ENCODE measurements at regions not wholly inside any gene's neighbourhood (a gene's known extent, or its start where the extent isn't known, plus 50 kb on each side); places are given as distances from the start of the nearest gene placed in this dataset.

GRCh38 chr20:17083738-17084137 is 143.1 kb upstream of the PCSK2 start:
- H3K9me3 ChIP-seq, result no peaks in the 10 kb centered on the region
- DNase-seq (no peak), FAIRE-seq (no peak), ATAC-seq (no peak)
- H3K4me1 ChIP-seq, result no peaks in the 10 kb centered on the region
- H3K4me3 ChIP-seq, result no peak overlapping the region
- H3K27me3 ChIP-seq, result no peaks in the 10 kb centered on the region
- no peak for TF ChIP-seq CTCF (IDR thresholded peaks at IDR 0.05)
- H3K36me3 ChIP-seq, result no peaks in the 10 kb centered on the region
- intact Hi-C loops (cut with DNase I), result no loop called here
- no peak overlapping the region for H3K27ac ChIP-seq
- 36 to 76% methylated on average over 1 of the region's 1 CpG for WGBS, 2 donors

- Histone ChIP-seq H3K4me1 (no peaks in the 10 kb centered on the region), H3K27me3 (no peaks in the 10 kb centered on the region), H3K4me3 (no peak overlapping the region), H3K27ac (no peak overlapping the region), H3K9me3 (no peaks in the 10 kb centered on the region), H3K36me3 (no peaks in the 10 kb centered on the region)
- DNase-seq (no peak), FAIRE-seq (no peak), ATAC-seq (no peak)
- no peak for TF ChIP-seq CTCF (IDR thresholded peaks at IDR 0.05)
- intact Hi-C loops (cut with DNase I), result no loop called here
- WGBS, 2 donors, result 76 to 78% methylated on average over 3 of the region's 3 CpGs
These were observed 141.9 kb upstream of the PCSK2 start for GRCh38 chr20:17084909-17085308.

- H3K36me3 ChIP-seq, result no peaks in the 10 kb centered on the region
- WGBS, 2 donors, result 76 to 83% methylated on average over 4 of the region's 4 CpGs
- DNase-seq (no peak), ATAC-seq (peak in 1 of 4 donors; percentile 49), FAIRE-seq (no peak)
- no peaks in the 10 kb centered on the region for H3K4me1 ChIP-seq
- H3K27me3 ChIP-seq, result no peaks in the 10 kb centered on the region
- TF ChIP-seq CTCF (IDR thresholded peaks at IDR 0.05), result no peak
- H3K27ac ChIP-seq, result no peak overlapping the region
- intact Hi-C loops (cut with DNase I), result no loop called here
- H3K9me3 ChIP-seq, result no peaks in the 10 kb centered on the region
- no peak overlapping the region for H3K4me3 ChIP-seq
These were observed 133.1 kb upstream of the PCSK2 start for GRCh38 chr20:17093782-17094181.

GRCh38 chr20:17097603-17098002 is 129.2 kb upstream of the PCSK2 start:
- no peak for FAIRE-seq

GRCh38 chr20:17100506-17100905 is 126.3 kb upstream of the PCSK2 start:
- 80 to 86% methylated on average over 1 of the region's 1 CpG for WGBS, 2 donors

More at GRCh38 chr20:17097603-17098002, 129.2 kb upstream of the PCSK2 start:
- intact Hi-C loops (cut with DNase I), result no loop called here
- ATAC-seq, result no peak
- no peaks in the 10 kb centered on the region for H3K4me1 ChIP-seq
- H3K36me3 ChIP-seq, result no peaks in the 10 kb centered on the region
- no peak for TF ChIP-seq CTCF (IDR thresholded peaks at IDR 0.05)
- 48 to 50% methylated on average over 4 of the region's 4 CpGs for WGBS, 2 donors
- H3K27me3 ChIP-seq, result no peaks in the 10 kb centered on the region
- H3K4me3 ChIP-seq, result no peak overlapping the region
- no peak overlapping the region for H3K27ac ChIP-seq
- H3K9me3 ChIP-seq, result no peaks in the 10 kb centered on the region
- DNase-seq, result no peak

More at GRCh38 chr20:17100506-17100905, 126.3 kb upstream of the PCSK2 start:
- FAIRE-seq, result no peak
- H3K4me3 ChIP-seq, result no peak overlapping the region
- no peaks in the 10 kb centered on the region for H3K9me3 ChIP-seq
- H3K36me3 ChIP-seq, result no peaks in the 10 kb centered on the region
- DNase-seq, result no peak
- intact Hi-C loops (cut with DNase I), result no loop called here
- no peak overlapping the region for H3K27ac ChIP-seq
- no peak for TF ChIP-seq CTCF (IDR thresholded peaks at IDR 0.05)
- no peak for ATAC-seq
- peaks cover 0 to 4% (median 0%) of the 10 kb centered on the region in 3 donors for H3K4me1 ChIP-seq
- no peaks in the 10 kb centered on the region for H3K27me3 ChIP-seq

Measured in pancreas (tissue), 10 donors.